ENCODE measurements at regions not wholly inside any gene's neighbourhood (a gene's known extent, or its start where the extent isn't known, plus 50 kb on each side); places are given as distances from the start of the nearest gene placed in this dataset.
"Not testable (repeated sequence)": the region's sequence is repeated elsewhere in the genome, so short reads cannot be mapped to it uniquely, and the experiment has no call there.

DNA sequence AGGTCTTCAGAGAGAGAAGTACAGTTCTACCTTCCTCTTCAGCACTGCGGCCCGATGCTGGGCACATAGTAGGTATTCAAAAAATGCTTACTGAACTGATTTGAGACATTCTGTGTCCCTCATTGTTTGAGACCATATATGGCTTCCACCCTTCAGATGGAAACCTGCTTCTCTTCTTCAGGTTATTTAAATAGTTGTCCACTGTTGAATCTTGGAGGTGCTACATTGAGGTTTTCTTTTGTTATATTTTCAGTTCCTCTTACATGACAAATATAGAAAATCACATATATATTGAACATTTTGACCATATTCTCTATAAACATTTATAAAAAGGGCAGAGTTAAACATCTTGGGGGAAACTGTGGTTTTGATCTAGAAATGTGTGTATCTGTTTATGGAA lies 200.2 kb upstream of the LRRC3B start:
- DNase-seq: no peak

DNA sequence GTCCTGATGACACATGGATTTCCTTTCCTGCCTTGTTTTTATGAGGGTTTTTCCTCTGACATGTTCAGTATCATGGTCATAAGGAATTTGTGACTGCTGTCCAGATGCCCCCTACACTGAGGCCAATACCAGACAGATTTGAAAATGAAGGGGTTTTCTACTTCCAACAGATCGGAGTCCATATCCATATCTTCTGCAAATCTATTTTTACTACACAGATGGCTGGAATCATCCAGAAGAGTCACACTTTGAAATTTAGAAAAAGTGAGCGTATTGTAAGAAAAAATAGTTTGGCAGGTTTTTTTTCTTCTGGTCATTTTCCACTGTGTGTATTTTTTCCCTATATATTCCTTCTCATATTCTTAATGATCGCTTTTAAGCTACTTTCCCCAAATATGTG lies 197.5 kb upstream of the LRRC3B start:
- DNase-seq: no peak

DNA sequence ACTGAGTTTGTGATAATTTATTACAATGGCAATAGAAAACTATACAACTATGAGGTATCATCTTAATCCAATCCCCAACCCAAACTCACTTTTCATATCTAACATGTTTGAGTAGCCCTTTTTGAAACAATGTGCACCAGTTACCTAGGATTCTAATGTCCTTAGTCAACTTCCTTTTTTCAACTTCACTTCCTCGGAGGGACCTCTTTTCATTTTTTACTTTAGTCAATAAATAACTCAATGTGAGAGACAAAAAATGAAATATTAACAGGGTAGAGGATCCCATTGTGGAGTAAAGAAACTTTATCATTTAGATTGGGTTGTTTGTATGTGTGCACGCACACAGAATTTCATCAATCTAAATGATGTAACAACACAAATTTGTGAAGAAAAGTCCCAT lies 193.6 kb upstream of the LRRC3B start:
- no peak for DNase-seq

DNA sequence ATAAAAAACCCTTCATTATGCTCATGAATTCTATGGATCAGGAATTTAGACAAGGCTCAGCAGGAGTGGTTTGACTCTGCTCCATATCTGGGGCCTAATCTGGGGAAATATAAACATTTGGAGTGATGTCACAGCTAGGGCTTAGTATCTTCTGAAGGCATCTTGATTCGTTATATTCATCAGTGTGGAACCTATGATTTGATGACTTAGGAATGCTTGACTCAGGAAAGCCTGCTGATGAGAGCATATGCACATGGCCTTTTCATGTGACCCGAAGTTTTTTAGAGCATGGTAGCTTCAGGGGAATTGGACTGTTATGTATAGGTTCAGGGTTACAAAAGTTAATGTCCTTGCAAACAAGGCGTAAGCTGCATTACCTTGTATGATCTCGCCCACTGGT lies 184.9 kb upstream of the LRRC3B start:
- DNase-seq: no peak

DNA sequence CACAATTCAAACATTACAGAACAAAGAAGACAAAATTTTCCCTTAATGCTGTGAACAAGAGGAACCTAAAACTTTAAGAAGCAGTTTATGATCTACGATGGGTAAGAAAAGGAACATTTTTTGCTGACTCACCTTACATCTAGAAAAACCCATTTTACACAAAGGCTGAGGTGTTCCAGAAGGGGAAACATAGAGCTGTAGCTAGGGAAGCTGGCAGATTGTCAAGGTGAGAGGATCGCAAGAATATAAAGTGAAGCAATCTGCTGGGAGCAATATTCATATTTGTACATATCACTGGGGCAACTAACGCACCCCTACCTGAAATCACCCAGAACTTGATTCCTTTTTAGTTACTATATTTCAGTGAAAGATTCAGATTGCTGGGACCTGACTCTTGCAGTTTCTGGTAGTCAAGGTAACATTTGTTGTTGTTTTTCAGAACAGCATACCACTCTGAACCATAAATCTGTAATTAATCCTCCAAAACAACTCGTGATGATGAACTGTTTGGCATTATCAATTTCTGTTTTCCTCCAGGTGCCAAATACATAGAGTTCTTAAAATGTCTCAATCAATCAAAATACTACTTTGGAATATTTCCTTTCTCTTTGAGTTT lies 184.1 kb upstream of the LRRC3B start:
- no peak for DNase-seq

DNA sequence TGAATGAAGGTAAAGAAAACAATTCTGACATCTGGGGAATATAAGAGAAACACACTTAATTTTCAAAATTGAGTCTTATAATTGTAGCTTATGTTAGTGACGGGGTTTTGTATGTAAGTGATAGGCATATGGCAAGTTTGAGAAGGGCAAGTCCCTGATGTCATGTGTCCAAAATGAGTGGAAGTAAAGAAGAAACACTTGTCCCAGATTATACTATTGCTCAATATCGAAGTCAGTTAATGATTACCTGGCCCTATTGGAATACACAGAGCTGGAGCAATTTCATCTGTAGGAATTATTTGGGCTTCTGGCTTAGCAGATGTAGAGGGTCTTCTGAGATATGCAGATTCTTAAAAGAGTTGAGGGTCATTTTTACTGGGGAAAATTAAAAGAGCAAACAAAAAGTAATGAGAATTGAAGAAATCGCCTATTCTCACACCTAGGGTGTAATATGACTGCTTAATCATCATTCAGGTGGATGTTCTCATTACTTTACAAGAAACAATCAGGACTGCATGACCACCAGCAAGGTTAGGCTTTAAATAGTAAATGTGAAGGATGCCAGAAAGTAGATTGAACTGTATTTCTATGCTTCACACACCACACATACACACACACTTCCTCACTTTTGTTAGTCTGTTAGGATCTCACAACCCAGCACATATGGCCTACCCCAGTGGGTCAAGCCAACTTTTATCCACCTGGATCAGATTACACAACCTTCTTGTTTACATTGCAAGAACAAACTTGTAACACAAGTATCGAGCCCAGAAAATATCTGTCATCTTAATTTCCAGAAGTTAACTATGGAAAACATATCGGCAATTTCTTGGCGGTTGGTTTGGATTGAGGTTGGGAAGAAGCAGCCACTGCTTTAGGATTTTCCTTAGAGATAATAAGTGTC lies 183.3 kb upstream of the LRRC3B start:
- DNase-seq: no peak

DNA sequence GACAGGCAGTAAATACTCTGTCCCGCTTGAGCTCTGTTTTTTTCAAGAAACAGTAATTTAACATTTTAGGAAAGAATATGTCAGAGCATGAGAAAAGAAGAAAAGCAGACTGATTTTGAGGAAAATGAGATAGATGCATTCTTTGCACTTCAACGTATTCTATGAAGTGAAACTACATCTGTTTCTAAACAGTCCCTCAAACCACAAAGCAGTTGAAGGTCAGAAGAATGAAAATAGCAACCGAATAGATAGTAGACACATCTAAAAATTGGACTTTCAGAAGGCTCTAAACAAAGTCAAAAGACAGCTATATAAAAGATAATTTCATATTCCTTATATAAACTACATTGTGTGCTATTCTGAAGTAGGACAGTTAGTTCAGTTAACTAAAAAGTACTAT lies 172.6 kb upstream of the LRRC3B start:
- no peak for DNase-seq

DNA sequence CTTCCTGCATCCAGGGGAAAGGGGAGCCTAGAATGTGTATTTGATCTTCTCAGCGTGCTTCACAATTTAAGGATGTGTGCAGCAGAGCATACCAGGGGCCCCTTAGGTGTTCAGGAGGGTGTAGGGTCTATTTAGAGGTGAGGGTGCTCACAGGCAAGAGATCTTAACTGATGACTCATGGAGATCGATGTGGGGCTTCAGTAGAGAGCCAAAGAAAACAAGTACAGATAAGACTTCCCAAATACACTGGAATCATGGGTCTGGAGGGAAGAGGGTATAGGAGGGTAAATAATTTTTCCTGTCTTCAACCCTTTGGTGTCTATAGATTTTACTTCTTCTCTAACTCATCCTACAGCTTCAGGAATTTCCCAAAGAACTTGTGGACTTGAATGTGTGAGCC lies 170.2 kb upstream of the LRRC3B start:
- DNase-seq: no peak

DNA sequence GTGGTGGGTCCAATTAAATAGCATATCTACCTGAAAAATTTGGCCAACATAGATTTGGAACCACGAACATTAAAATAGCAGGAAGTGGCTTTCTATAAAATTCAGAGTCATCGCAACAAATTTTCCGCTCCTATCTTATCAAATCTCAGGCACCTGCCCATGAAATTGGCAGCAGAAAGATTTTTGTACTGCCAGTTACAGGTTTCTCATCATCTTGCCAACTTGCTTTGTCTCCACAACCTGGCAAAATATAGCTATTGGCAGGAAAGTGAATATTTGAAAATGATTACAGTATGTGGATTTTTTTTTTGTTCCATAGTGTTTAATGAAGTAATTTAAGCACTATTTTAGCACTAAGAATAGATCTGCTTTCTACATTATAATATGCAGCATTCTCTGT lies 161.6 kb upstream of the LRRC3B start:
- no peak for DNase-seq

DNA sequence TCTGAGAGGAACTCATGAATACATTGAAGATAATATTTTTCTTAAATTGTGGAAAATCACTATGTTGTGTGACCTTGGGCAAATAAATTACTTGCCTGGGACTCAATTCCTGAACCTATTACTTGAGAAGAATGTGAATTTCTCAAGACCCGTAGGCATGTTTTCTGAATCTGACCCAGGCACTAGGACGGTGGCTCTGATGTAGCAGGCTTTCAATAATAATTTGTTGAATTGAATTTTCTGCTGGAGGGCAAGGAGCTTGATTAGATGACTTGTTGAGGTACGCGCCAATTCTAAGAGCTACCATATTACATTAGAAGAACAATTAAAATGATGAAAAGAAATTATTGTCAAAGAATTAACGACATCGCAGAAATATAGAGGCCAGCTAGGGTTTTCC lies 150.2 kb upstream of the LRRC3B start:
- DNase-seq: no peak

DNA sequence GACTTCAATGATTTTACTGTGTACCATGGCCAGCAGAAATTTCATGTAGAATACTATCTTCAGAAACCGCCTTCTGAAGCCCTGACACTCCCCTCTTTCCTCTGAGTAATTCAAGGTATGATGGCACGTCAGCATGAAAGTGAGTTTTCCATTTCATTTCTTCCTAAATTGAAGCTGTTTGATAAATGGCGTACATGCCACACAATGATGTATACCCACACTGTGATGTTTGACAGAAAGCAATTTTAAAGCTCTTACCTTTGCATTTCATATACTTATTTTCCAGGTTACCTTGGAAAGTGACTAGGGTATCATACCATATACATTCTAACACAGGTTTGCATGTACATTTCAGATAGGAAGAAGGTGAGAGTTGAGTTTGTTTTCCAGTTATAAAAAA lies 147.9 kb upstream of the LRRC3B start:
- no peak for DNase-seq

DNA sequence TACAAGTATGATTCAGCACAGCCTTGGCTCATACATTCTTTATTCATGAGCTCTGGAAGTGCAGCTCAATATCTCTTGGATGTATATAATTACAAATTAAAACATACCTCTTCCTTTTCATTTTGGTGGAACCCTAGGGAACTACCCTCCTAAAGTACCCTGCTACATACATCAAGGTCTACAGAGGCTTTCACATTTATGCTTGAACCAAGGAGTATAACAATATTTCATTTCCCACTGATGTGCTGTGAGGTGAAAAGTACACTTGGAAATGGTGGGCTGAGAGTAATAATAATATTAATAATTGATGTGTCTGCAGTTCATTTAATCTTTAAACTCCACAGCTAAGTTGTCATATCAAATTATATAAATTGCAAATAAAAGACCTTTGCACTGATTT lies 142.2 kb upstream of the LRRC3B start:
- no peak for DNase-seq

DNA sequence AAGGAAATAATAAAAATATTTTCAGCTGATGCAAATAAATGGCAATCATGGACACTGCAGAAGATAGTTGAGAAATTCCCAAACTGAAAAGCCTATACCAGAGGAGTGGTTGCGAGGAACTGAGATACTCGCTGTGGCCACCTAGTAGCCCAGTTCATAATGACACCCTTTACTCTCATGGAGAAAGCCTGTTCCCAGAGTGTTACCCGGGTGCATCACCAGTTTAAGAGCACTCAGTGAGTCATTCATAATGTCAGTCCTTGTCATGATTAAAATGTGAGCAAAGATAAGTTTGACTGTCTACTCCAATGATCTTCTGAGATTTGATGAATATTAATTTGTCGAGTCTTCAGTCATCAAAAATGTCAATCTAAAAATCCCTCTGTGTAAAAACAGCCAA lies 138.4 kb upstream of the LRRC3B start:
- no peak for DNase-seq

DNA sequence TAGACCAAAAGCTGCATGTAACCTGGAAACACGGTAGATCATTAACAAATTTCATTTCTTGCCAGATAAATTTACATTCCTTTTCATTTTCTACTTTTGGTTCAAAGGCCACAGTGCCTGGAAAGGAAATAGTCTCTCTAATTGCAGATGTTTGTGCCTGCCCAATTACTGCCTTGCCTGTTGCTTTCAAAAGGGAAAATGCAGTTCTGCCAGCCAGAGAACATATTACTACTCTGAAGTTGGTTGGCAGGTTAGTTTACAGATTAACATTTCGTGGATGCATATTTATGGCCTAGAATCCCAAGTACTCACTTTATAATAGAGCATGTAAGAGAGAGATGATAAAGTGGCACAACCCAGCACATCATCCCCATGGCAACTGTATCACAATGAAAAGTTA lies 124.3 kb upstream of the LRRC3B start:
- DNase-seq: no peak

DNA sequence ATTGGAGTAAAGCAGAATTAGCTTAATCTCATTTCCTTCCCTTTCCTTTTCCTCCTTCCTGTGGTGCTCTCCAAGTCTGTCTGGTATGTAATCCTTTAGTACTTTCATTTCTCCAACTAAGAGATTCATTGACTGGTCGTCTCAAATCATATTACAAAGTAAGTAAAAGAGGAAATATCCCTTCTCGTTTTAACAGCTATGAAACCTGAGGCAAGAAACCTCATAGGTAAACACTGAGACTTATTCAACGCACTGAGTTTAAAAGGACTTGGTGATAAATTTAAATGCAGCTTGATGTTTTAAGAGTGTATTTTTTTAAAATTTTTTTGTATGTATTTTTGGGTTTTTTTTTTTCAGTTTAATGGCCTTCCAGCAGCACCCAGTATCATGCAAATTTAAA lies 117.2 kb upstream of the LRRC3B start:
- no peak for DNase-seq

DNA sequence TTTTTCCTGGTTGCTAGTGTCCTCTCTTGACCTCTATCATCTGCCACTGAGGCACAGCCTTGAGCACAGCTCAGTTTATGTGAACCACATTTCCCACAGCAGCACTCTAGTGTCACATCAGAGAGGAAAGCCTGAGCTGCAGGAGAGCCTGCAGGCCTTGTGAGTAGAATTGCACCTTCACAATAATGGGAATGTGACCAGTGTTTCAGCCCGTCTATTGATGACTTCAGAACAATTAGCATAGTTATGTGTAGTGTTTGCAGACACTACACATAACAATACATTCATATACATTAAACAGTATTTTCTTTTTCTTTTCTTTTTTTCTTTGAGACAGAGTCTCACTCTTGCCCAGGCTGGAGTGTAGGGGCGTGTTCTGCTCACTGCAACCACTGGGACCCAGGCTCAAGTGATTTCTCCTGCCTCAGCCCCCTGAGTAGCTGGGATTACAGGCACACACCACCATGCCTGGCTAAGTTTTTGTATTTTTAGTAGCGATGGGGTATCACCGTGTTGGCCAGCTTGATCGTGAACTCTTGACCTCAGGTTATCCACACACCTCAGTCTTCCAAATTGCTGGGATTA lies 108.0 kb upstream of the LRRC3B start:
- DNase-seq: not testable (repeated sequence)

DNA sequence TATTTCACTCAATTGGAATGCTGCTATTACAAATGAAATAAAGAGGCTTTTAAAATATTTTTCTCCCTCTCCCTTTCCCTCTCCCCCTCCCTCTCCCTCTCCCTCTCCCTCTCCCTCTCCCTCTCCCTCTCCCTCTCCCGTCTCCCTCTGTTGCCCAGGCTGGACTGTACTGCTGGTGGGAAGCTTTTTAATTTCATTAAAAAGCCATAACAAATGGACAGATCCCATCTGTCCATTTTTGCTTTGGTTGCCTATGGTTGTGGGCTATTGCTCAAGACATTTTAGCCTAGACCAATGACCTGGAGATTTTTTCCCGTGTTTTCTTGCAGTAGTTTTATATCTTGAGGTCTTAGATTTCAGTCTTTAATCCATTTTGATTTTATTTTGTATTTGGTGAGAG lies 107.2 kb upstream of the LRRC3B start:
- no peak for DNase-seq

DNA sequence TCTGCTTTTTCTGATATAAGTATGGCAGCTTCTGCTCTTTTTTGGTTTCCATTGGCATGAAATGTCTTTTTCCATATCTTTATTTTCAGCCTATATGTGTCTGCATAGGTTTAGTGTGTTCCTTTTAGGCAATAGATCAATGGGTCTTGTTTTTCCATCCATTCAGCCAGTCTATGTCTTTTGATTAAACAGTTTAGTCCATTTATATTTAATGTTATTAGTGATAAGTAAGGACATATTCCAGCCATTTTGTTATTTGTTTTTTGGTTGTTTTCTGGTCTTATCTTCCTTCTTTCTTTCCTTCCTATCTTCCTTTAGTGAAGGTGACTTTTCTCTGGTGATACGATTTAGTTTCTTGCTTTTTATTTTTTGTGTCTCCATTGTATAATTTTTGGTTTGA lies 101.3 kb upstream of the LRRC3B start:
- no peak for DNase-seq

DNA sequence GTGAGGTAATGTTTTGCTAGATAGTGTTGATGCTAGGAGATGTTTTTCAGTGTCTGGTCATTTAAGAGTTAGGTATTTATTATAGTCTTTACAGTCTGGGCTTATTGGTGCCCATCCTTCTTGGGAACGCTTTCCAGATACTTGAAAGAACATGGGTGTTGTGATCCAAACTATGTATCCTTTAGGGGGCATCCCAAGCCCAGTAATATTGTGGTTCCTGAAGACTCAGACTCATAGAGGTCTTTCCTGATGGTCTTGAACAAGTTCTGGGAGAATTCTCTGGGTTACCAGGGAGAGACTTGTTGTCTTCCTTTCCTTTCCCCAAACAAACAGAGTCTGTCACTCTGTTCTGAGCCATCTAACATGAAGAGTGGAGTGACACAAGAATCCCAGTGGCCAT lies 99.7 kb upstream of the LRRC3B start:
- DNase-seq: no peak

DNA sequence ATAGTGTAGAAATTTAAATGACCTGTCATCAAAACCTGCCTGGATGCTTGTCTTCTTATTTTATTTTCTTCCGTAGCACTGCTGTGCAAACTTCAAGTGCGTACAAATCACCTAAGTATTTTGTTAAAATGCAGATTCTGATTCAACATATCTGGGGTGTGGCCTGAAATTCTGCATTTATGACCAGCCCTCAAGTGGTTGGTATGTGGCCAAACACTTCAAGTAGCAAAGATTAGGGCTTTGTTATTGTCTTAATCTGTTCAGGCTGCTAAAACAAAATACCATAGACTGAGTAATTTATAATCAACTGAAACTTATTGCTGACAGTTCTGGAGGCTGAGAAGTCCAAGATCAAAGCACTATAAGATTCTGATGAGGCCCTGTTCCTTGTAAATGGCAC lies 97.6 kb upstream of the LRRC3B start:
- DNase-seq: no peak

DNA sequence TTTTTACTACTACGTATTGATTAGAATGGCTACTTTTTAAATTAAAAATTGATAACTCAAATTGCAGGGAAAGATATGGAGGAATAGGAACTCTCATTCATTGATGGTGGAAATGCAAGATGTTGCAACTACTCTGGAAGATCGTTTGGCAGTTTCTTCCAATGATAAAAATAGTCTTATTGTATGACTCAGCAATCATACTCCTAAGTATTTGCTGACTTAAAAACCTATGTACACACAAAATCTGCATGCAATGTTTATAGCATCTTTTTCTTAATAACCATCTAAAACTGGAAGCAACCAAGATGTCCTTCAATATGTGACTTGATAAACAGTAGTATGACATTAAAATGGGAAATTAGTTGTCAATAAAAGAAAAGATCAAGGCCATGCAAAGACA lies 87.4 kb upstream of the LRRC3B start:
- no peak for DNase-seq

DNA sequence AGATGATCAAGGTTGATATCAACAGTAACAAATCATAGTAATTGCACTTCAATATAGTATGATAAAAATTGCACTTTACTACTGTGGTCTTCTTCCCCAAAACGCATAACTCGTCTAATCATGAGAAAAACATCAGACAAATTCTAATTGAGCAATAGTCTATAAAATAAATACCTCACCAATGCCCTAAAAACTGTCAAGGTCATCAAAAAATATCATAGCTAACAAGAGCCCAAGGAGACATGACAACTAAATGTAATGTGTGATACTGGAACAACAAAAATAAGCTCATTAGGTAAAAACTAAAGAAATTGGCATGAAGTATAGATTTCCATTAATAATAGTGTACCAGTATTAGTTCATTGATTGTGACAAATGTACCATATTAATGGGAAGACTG lies 85.6 kb upstream of the LRRC3B start:
- DNase-seq: no peak

DNA sequence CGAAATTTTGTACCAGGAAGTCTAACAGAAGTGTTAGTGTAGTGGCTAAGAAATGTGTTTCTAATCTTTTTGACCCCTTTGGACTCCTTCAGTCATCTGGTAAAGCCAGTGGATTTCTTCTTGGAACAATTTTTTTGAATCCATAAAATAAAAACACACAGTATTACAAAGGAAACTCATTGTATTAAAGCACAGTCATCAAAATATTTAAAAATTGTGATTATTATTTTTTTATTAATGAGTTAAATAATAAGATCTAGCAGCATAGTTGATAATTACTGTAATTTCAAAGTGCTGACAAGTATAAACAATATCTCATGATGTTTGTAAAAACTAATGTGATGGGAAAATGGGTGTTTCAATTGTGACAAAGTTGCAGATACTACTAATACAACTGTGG lies 72.2 kb upstream of the LRRC3B start:
- DNase-seq: no peak

DNA sequence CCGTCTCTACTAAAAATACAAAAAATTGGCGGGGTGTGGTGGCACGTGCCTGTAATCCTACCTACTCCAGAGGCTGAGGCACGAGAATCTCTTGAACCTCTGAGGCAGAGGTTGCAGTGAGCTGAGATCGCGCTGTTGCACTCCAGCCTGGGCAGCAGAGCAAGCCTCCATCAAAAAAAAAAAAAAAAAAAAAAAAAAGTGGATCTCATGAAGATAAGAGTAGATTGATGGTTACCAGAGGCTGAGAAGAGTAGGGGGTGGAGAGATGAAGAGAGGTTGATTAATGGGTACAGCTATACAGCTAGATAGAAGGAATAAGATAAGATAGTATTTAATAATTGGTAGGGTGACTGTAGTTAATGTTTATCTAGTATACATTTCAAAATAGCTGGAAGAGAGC lies 65.9 kb upstream of the LRRC3B start:
- DNase-seq: no peak

DNA sequence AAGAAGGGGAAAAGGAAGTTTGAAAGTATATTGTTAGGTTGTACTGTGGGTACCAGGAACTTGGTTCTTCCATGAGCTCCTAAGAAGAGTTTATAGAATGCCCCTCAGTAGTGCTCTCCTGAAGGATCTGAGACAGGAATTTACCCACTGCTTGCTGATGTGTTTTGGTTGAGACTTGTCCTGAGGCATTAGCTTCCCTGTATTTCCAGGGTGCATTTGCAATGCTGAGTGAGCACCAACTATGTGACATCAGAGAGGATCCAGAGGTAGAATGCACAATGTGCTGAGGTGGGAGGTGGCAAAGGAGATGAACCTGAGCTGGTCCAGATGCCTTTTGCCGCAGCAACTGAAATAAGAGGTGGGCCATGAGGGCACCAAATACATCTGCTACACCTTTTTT lies 64.3 kb upstream of the LRRC3B start:
- no peak for DNase-seq
